HG03342 (cell line): ENCODE measurements at regions not wholly inside any gene's neighbourhood (a gene's known extent, or its start where the extent isn't known, plus 50 kb on each side); places are given as distances from the start of the nearest gene placed in this dataset.

Experiments
- ATAC-seq: cut with Tn5 transposase; IDR thresholded peaks from one replicate; pipeline ENCODE4 v1.9.1; 2021; ENCODE audit warnings: mild to moderate bottlenecking, moderate library complexity; ENCODE audit not compliant: unreplicated experiment

DNA sequence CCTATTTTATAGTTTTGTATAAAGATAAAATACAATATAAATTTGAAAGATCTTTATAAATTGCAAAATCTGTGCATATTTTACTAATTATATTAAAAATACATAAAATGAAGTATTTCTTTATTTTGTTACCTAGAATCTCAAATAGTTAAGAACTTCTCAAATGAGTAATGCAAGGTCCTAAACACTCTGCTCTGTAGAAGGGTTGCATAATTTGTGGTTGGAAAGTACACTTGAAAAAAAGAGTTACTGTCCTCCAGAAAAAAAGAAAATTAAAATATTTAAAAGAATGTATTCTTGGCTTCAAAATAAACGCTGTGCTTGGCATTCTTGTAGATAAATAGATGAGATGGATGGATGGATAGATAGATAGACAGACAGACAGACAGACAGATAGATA, 428.8 kb upstream of the CDH6 start:
- ATAC-seq: no peak

- no peak for ATAC-seq
These were observed 433.8 kb upstream of the CDH6 start for GRCh38 chr5:30759731-30760130.

GRCh38 chr5:30752015-30752414, 441.5 kb upstream of the CDH6 start:
- ATAC-seq: no peak

DNA sequence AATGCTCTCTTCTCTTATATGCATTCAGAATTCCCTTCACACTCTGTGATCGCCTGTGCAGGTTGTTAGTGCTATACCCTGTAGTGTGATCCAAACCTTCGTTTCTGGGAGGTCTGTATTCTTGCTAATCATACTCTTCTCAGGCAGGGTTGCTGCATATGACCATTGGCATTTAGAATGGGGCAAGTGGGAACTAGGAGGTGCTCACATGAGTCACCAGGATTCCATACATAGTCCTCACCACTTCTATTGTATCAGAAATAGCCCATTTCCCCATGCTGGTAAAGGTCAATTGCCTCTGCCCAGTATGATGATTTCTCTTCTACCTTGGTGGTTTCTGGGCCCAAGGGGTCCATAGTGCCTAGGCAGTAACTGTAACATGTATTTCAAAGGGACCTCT, 443.5 kb upstream of the CDH6 start:
- ATAC-seq: no peak

- ATAC-seq: no peak
These were observed 446.1 kb upstream of the CDH6 start for GRCh38 chr5:30747412-30747811.

GRCh38 chr5:30736669-30737068, 456.8 kb upstream of the CDH6 start:
- no peak for ATAC-seq

DNA sequence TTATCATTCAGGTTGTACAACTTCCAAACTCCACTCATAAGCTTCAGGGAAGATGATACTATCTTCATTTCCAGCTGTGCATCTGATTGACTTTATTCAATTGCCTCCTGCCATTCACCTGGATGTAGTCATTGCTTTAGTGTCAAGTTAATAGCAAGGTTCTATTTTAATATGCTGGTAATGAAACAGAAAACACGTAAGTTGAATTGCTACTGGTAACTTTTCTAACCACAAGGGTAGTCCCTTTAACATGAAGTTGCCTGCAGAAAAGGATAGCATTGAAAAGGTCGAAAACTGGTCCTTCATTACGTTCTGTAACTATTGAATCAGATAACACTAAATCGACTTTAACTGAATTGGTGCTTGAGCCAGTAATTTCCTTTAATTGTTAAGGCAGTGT, 459.4 kb upstream of the CDH6 start:
- no peak for ATAC-seq

- ATAC-seq: no peak
These were observed 468.4 kb upstream of the CDH6 start for GRCh38 chr5:30725073-30725472.

GRCh38 chr5:30698217-30698616, 495.3 kb upstream of the CDH6 start:
- no peak for ATAC-seq

DNA sequence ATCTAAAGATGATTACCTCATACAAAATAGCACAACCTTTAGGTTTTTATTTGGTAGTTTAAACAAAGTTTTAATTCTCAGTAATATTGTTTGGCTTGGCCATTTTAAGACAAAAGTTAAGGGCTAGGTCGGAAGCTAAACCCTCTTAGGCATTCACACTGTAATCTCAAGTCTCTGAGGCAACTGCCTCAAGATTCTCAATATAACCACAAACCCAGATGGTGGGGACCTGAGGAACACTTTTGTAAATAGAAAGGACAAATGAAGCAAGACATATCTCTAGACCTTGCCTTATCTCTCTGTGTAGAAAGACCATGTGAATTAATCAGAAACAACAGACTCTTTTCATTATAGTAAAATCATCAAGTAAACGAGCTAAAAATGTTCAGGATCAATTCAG, 500.2 kb upstream of the CDH6 start:
- ATAC-seq: no peak

- no peak for ATAC-seq
These were observed 502.6 kb upstream of the CDH6 start for GRCh38 chr5:30690931-30691330.

- no peak for ATAC-seq
These were observed 506.0 kb upstream of the CDH6 start for GRCh38 chr5:30687461-30687860.

DNA sequence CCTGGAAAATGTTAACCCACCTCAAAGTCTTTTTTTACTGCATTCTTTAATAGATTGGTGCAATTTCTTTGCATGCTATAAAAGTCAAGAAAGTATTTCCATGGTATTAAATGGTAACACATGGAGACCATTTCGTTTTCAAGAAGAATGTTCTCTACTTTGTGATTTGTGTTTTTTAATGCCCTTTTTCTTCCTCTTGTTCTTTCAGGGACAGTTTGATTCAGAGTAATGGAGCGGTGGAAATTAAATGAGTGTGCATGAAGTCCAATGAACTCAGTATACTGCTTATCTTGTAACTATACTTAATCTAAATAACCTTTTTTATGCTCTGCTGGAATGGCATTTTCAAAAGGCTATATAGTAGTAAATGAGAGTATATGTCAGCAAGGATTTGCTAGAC, 507.0 kb upstream of the CDH6 start:
- ATAC-seq: no peak

DNA sequence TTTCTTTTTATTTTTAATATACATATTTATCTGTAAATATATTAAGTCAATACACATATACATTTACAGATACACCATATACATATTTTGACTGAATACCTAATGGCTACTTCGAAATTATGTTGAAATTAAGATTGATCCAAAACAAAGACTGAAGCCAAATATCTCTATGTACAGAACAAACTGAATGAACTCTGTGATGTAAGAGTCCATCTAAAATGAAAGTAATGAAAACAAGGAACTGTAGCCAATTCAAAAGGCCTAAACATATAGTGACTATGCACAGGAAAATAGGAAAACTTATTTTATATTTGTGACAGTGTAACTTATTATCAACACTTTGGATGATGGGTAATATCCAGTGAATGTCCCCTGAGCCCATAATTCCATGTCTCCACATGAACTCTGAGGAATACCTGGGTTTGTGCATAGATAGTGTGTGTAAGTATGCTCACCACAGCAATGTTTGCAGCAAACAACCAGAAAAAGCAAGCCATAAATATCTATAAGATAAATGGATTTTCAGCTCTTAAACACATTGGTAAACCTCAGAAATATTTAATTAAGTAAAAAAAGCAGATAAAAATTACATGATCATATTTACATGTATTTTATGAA, 517.2 kb upstream of the CDH6 start:
- ATAC-seq: no peak

- ATAC-seq: no peak
These were observed 526.2 kb upstream of the CDH6 start for GRCh38 chr5:30667293-30667692.

DNA sequence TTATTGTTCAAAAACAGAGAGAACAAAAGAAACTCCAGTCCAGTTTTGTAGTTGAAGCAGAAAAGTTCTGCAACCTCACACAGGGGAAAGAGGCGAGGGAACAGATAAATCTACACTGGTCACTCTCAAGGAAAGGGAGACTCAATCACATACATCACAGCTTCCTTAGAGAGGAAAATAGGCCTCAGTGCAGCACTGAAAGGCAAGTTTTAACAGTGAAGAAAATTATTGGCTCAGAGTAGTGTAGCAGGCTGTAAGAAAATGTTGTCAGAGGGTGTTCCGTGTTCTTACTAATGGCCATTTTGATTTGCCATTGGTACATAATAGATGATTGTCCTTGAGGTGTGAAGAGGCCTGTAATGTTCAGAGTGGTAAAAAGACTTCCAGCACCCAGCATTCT, 530.0 kb upstream of the CDH6 start:
- no peak for ATAC-seq

DNA sequence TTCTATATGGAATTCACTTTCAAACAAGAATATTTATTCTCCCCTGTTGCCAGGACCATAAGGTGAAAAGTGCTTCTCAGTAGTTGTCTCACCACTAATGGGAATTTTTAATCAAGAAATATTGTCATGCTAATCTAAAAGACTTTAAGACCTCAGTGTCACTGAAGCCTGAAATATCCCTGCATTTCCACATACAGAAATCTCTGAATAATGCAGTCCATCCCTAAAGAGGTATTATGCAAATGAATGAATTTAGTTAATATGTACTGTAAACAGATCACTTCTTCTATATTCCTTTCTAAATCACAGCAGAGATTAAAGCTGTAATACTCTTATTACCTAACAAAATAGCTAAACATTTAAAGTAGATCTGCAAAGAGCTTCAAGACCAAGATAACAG, 531.1 kb upstream of the CDH6 start:
- no peak for ATAC-seq

DNA sequence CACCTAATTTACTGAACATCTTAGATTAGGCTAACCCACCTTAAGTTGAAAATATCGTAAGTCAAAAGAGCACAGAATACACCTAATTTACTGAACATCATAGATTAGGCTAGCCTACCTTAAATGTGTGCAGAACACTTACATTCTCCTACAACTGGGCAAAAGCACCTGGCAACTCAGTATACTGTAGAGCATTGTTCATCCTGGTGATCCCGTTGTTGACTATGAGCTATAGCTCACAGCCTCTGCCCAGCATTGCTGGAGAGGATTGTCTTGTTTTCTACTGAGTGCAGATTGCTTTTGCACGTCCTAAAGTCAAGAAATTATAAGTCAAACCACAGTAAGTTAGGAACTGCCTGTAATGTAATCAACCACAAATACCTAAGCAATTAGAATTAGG, 531.8 kb upstream of the CDH6 start:
- ATAC-seq: no peak

DNA sequence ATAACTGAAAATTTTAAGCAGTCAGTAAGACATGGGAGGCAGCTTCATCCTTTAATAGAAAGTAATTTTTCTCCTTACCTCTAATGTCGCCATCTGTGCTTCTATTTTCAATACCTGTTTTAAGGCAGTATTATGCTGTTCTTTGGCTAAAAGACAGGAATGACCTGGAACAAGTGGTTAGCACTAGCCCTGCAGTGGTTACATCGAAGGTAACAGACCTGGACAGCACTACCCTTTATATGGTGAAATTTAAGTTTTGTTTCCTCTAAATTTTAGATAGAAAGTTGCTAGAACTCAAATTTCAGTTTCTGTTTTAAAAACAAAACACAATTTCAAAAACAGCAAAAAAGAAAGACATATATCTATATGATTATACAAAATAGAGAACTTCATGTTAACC, 534.1 kb upstream of the CDH6 start:
- ATAC-seq: no peak

GRCh38 chr5:30650311-30650710, 543.2 kb upstream of the CDH6 start:
- no peak for ATAC-seq

GRCh38 chr5:30638899-30639298, 554.6 kb upstream of the CDH6 start:
- no peak for ATAC-seq

DNA sequence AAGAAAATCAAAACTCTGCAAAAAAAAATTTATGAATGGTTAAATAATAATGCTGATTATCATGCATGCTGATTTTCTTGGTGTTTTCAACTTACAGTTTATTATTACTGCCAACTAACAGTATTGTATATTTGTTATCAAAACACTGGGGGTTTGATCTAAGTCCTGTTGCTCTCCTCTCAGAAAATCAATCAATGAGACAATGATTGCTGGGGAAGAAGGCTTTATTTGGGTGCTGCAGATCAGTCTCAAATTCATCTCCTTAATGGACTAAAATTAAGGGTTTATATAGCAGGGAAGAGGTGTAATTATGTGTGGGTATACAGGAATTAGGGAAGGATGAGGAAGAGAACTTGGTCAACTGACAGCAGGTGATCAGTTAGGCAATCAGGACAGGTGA, 565.5 kb upstream of the CDH6 start:
- ATAC-seq: no peak

DNA sequence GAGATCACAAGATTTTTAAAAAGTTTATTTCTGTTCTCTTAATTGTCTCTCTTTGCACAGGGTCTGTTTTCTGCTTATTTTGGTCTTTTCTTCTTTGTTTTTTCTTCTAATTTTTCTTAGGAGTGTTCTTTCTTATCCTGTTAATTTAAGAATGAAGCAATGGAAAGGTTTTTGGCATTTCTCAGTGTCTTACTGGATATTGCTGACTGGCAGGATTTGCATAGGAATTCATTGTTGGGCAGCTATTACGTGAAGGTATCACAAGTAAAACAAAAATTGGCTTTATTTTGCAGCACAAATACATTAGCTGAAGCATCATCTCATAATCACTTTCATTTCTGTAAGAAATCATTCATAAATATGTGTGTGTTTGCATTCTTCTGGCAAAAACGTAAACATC, 566.9 kb upstream of the CDH6 start:
- no peak for ATAC-seq
